HG02610 (cell line): ENCODE measurements at regions not wholly inside any gene's neighbourhood (a gene's known extent, or its start where the extent isn't known, plus 50 kb on each side); places are given as distances from the start of the nearest gene placed in this dataset.
"Not testable (repeated sequence)": the region's sequence is repeated elsewhere in the genome, so short reads cannot be mapped to it uniquely, and the experiment has no call there.

Experiments used
- ATAC-seq: cut with Tn5 transposase; IDR thresholded peaks from one replicate; pipeline ENCODE4 v1.9.1; 2021; ENCODE audit warnings: mild to moderate bottlenecking, moderate library complexity; ENCODE audit not compliant: unreplicated experiment

- ATAC-seq = no peak
These were observed 175.3 kb upstream of the CREB1 start for GRCh38 chr2:207354462-207354861.

GRCh38 chr2:207356567-207356966 lies 173.2 kb upstream of the CREB1 start:
- ATAC-seq = no peak

- no peak for ATAC-seq
These were observed 172.5 kb upstream of the CREB1 start for GRCh38 chr2:207357216-207357615.

- ATAC-seq = no peak
These were observed 167.0 kb upstream of the CREB1 start for GRCh38 chr2:207362716-207363115.

- no peak for ATAC-seq
These were observed 165.9 kb upstream of the CREB1 start for GRCh38 chr2:207363761-207364290.

- ATAC-seq = no peak
These were observed 159.1 kb upstream of the CREB1 start for GRCh38 chr2:207370646-207371045.

- ATAC-seq = no peak
These were observed 157.9 kb upstream of the CREB1 start for GRCh38 chr2:207371877-207372276.

- no peak for ATAC-seq
These were observed 157.3 kb upstream of the CREB1 start for GRCh38 chr2:207372483-207372882.

GRCh38 chr2:207375207-207375875 lies 154.4 kb upstream of the CREB1 start:
- no peak for ATAC-seq

- ATAC-seq = not testable (repeated sequence)
These were observed 151.1 kb upstream of the CREB1 start for GRCh38 chr2:207378620-207379019.

- ATAC-seq = no peak
These were observed 144.7 kb upstream of the CREB1 start for GRCh38 chr2:207385076-207385475.

GRCh38 chr2:207385903-207386302 lies 143.9 kb upstream of the CREB1 start:
- ATAC-seq = no peak

- no peak for ATAC-seq
These were observed 142.7 kb upstream of the CREB1 start for GRCh38 chr2:207387001-207387571.

GRCh38 chr2:207390302-207391095 lies 139.3 kb upstream of the CREB1 start:
- no peak for ATAC-seq

GRCh38 chr2:207394203-207394781 lies 135.5 kb upstream of the CREB1 start:
- ATAC-seq = no peak

GRCh38 chr2:207394812-207395534 lies 134.8 kb upstream of the CREB1 start:
- ATAC-seq = no peak

GRCh38 chr2:207395535-207396251 lies 134.1 kb upstream of the CREB1 start:
- no peak for ATAC-seq

- ATAC-seq = no peak
These were observed 131.7 kb upstream of the CREB1 start for GRCh38 chr2:207397917-207398655.

- ATAC-seq = no peak
These were observed 130.5 kb upstream of the CREB1 start for GRCh38 chr2:207399301-207399700.
